ENCODE measurements at regions not wholly inside any gene's neighbourhood (a gene's known extent, or its start where the extent isn't known, plus 50 kb on each side); places are given as distances from the start of the nearest gene placed in this dataset.

GRCh38 chr17:69918164-69918563 is 156.9 kb upstream of the KCNJ16 start:
- no peak for DNase-seq (ENCODE audit: low read depth)
- H3K4me3 ChIP-seq (ENCODE audit: low read length): no peak overlapping the region
- TF ChIP-seq CTCF (conservative IDR thresholded peaks at IDR 0.05; ENCODE audit: low read depth, low read length): no peak

GRCh38 chr17:69919789-69920188 is 155.2 kb upstream of the KCNJ16 start:
- DNase-seq (ENCODE audit: low read depth): no peak
- no peak for TF ChIP-seq CTCF (conservative IDR thresholded peaks at IDR 0.05; ENCODE audit: low read depth, low read length)
- H3K4me3 ChIP-seq (ENCODE audit: low read length): no peak overlapping the region

- DNase-seq (ENCODE audit: low read depth): no peak
- no peak for TF ChIP-seq CTCF (conservative IDR thresholded peaks at IDR 0.05; ENCODE audit: low read depth, low read length)
- H3K4me3 ChIP-seq (ENCODE audit: low read length): no peak overlapping the region
These were observed 154.0 kb upstream of the KCNJ16 start for GRCh38 chr17:69921046-69921445.

- TF ChIP-seq CTCF (conservative IDR thresholded peaks at IDR 0.05; ENCODE audit: low read depth, low read length): no peak
- DNase-seq (ENCODE audit: low read depth): no peak
- no peak overlapping the region for H3K4me3 ChIP-seq (ENCODE audit: low read length)
These were observed 146.4 kb upstream of the KCNJ16 start for GRCh38 chr17:69928611-69929010.

GRCh38 chr17:69936996-69937395 is 138.0 kb upstream of the KCNJ16 start:
- TF ChIP-seq CTCF (conservative IDR thresholded peaks at IDR 0.05; ENCODE audit: low read depth, low read length): no peak
- DNase-seq (ENCODE audit: low read depth): no peak

GRCh38 chr17:69943058-69943457 is 132.0 kb upstream of the KCNJ16 start:
- no peak for TF ChIP-seq CTCF (conservative IDR thresholded peaks at IDR 0.05; ENCODE audit: low read depth, low read length)
- no peak for DNase-seq (ENCODE audit: low read depth)
- no peak overlapping the region for H3K4me3 ChIP-seq (ENCODE audit: low read length)

More at GRCh38 chr17:69936996-69937395, 138.0 kb upstream of the KCNJ16 start:
- H3K4me3 ChIP-seq (ENCODE audit: low read length): no peak overlapping the region

- DNase-seq (ENCODE audit: low read depth): no peak
- H3K4me3 ChIP-seq (ENCODE audit: low read length): no peak overlapping the region
- no peak for TF ChIP-seq CTCF (conservative IDR thresholded peaks at IDR 0.05; ENCODE audit: low read depth, low read length)
These were observed 130.6 kb upstream of the KCNJ16 start for GRCh38 chr17:69944406-69944805.

Measured in retinal pigment epithelial cell (primary cell).